GM15510 (cell line): ENCODE measurements at regions not wholly inside any gene's neighbourhood (a gene's known extent, or its start where the extent isn't known, plus 50 kb on each side); places are given as distances from the start of the nearest gene placed in this dataset.

Experiments
- POLR2A ChIP-seq: IDR thresholded peaks from 3 replicates; pipeline ENCODE4 v1.6.1; 2011; ENCODE audit warnings: borderline replicate concordance; ENCODE audit not compliant: insufficient read length; ENCODE audit errors: extremely low read depth

DNA sequence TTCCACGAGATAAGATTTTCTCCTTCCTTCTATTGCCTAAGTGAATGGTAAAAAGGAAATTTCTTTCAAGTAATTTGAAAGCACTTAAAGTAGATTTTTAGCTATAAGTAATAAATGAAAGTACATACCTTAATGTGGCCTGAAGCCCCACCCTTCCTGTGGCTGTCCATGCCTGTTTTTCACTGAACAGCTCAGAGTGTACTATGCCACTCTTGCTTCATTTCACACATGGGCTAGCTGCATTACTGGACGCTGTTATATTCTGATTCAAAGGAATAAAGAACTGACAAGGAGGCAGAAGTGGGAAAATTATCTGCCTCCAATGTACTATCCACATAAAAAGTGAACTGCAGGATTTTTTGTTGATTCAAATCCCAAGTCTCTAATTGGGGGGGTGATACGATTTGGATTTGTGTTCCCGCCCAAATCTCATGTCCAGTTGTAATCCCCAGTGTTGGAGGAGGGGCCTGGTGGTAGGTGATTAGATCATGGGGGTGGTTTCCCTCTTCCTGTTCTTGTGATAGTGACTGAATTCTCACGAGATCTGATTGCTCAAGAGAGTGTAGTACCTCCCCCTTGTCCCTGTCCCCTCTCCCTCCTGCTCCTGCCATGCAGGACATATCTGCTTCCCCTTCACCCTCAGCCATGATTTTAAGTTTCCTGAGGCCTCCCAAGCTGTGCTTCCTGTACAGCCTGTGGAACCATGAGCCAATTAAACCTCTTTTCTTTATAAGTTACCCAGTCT is 154.7 kb upstream of the SGCG start:
- TF ChIP-seq POLR2A: no peak

DNA sequence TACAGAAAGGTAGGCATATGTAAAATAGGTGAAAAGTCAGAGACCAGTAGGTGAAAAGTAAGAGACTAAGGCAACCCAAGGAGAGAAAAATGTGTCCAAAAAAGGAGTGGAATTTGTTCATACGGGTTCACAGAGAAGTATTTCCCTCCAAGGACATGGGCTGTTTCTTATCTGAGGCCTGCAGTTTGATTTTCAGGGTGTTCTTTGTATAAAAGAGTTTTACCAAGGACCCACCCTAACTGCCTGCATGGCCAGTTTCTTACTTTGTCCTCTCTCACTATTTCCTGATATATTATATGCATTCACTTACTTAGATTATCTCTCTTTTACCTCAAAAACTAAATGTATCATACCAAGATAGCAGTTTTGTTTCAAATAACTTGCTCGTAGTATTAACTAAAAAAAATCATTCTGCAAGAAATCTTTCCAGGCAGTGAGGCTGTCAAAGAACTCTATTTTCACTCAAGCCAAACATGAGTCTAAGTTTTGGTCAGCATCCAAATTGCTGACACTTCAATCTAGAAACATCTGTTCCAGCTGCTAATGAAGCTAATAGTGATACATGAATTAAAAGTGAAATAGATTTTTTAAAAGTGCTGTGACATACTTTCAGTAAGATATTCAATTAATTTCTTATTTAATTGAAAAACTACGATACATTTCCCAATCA is 141.4 kb upstream of the SGCG start:
- TF ChIP-seq POLR2A: no peak

DNA sequence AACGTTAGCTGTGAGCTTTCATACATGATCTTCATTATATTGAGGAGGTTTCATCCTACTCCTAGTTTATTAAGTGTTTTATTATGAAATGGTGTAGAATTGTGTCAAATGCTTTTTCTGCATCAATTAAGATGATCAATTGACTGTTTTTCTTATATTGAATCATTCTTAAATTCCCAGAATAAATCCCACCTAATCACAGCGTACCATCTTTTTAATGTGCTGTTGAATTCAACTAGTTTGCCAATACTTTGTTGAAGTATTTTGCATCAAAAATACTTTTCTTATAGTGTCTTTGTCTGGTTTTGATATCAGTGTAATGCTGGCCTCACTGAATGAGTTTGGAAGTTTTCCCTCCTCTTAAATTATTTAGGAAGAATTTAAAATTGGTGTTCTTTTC is 138.6 kb upstream of the SGCG start:
- no peak for TF ChIP-seq POLR2A

DNA sequence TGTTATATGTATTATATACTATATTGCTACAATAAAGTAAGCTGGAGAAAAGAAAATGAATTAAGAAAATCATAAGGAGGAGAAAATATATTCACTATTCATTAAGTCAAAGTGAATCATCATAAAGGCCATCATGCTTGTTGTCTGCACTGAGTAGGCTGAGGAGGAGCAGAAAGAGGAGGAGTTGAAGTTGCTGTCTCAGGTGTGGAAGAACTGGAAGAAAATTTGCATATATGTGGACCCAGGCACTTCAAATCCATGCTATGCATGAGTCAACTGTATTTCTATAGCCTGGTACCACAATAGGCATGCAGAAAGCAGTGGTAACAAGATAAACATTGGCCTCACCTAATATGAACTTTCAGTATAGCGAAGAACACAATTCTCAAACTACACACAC is 135.9 kb upstream of the SGCG start:
- TF ChIP-seq POLR2A: no peak

DNA sequence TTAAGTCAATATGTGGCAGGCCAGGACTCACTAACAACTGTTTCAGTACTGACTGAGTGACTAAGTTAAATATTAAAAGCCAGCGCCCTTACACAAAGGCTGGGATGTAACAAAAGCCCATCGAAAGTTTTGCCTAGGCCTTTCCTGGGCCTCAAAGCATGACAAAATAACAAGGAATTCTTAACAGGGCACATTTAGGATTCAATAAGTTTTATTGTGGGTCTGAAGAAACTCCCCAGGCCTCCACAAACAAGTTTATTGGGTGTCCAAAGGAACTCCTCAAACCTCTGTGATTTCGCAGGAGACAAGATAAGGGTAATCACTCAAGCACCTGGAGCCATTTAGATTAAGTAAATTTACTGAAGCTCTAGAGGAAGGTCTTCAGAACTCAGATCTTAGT is 130.7 kb upstream of the SGCG start:
- TF ChIP-seq POLR2A: no peak

DNA sequence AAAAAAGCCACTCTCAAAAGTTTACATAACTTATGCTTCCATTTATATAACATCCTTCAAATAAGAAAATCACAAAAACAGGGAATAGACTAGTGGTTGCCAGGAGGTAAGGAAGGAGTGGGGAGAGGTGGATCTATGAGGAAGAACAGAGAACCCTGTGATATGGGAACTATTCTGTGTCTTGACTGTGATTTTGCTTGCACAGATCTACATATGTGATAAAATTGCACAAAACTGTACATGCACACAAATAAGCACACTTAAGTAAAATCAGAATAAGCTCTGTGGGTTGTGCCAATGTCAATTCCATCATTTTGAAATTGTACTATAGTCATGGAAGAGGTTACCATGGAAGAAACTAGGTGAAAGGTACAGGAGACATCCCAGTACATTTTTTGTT is 121.6 kb upstream of the SGCG start:
- TF ChIP-seq POLR2A: no peak

DNA sequence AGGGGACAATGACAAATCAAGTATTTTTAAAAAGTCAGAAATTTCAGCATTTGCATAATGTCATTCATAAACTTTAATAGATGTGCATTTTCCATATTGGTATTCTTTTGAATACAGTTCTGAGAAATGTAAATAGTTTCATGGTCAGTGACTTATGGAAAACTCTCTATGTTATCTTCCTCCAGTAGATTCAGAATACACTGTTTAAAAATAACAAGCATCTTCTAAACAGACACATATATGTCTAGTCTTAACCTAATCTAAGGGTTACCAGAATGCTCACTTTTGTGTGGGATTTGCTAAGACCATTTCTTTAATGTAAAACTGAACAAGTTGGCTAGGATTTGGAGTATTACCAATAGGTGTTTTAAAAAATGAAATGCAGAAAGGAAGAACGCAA is 119.8 kb upstream of the SGCG start:
- TF ChIP-seq POLR2A: no peak

DNA sequence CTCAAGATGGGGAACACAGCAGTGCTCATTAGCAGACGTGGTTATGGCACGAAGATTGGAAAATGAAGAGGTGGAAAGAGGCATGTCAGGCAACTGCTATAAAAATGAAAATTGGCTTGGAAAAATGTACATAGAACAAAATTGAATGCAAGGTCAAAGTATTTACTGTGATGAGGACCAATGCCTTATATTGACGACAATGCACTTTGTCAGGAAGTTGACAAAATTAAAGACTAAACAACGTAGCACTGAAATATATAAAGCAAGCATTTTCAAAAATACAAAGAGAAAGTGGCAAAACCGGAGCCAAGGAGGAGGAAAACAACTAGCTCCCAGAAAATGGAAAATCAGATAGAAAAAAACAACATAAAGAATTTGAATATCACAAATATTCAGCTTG is 113.7 kb upstream of the SGCG start:
- TF ChIP-seq POLR2A: no peak

DNA sequence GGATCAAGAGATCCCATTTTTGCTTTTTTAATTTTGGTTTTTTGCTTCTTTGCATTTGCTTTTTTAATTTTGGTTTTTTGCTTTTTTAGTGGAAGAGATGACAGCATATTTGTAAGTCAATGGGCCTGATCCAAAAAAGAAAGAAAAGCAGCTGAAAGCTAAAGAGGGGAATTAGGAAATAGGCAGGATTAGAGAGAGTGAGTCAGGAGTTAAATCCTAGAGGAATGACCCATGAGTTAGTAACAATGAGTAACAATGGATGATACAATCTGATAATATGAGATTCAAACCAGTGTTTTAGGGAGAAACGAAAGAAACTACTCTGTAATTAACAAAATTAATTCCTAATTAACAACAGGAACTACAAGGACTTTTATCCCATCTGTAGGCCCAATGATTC is 111.2 kb upstream of the SGCG start:
- no peak for TF ChIP-seq POLR2A

DNA sequence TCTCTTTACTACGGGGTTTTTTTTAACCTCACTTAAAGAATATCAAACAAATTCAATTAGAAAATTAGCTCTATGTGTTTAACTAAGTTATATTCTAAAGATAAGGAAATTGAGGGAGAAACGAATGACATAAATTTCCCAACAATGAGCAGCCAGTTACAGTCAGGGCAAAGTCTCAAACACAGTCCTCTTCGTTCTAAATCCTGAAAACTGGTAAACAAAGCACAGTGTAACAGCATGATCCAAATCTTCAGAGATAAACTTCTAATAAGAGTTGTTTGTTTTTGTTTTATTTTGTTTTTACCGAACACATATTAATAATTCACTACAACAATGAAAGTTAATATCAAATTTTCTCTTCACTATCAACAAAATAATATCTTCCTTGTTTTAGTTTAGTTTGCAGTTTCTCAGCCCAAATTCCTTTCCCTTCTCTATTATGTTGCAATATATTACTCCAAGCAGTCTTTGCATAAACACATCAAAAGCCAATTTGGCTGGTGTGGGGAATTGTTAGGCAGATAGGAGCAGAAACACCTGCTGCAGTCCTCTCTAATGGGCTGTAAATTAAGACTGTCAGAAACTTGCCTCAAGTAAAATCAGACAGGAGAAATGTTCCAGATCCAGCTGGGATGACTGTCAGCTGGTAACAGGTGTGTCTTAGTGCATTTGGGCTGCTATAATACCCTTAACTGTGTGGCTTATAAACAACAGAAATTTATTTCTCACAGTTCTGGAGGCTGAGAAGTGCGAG is 106.5 kb upstream of the SGCG start:
- TF ChIP-seq POLR2A: no peak

DNA sequence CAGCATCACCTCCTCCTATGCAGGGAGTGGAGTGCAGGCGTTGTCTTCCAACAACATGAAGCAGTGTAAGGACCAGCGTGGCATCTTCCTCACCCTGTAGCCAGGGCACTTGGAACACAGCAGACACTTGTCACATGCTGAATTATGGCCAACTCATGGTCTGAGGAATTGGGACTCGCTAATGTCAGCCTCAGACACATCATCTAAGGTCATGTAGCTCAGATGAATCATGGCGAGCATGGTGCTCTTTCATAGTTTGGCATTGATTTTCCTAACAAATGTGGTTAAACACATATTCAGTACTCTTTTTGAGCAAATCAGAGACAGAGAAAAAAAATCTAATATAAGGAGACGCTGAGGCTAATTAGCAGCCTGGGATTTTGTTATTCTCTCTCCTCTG is 99.6 kb upstream of the SGCG start:
- no peak for TF ChIP-seq POLR2A

DNA sequence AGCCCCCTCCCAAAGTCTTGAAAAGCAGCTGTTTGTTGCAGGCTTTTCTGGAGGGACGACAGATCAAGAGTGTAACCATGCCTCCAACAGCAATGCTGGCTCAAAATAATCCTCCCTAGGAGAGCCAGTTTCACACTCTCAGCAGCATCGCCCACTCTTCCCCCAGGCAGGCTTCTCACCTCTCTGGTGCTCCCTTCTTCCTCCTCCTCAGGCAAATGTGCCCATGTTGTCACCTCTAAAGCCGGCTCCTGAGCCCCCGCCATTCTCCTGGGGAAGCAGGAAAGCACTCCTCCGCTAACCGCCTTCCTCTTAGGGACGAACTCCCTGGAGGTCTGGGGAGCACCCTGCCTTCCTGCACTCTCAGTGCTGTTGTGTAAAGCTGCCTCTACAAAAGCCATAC is 98.9 kb upstream of the SGCG start:
- no peak for TF ChIP-seq POLR2A

DNA sequence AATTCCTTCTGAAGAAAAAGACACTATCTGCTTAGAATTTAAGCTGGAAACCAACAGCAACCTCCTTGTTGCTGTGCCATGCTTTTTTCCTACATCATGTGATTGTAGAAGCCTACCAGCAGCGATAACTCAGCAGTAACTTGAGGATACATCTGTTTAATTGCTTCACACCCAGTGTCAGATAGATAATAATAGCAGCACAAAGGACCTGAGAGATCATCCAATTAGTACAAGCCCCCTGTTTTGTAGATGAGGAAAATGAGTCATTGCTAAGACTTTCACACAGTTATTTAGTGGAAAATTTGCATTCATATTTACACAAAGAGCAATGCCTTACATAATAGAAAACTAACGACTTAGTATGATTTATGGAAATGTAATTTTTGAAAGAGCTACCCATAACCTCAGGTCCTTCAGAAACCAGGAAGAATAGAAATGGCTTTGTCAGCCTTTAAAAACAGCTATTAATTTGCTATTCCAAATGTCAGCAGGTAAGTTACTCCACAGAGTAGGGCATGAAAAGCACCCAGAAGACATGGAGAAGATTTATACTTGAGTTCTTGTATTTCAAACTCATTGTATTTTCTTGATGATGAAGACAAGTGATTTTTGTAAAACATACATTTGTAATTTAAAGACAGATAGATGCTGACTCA is 93.7 kb upstream of the SGCG start:
- TF ChIP-seq POLR2A: no peak

DNA sequence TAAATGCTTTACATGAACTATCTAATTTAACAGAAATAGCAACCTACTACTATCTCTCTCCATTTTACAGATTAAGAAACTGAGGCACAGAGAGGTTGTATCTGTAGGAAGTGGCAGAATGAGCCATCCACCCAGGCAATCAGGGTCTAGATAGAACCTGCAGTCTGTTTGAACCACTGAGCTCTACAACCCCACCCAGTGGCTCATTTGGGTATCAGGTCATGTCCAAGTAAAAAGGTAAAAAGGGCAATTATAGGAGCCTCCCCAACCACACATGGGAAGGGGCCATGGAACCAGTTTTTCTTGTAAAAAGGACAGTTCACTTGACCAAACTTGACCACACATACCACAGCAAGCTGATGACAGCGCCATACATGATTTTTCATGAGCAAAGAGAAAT is 92.9 kb upstream of the SGCG start:
- no peak for TF ChIP-seq POLR2A
